ENCODE measurements at regions not wholly inside any gene's neighbourhood (a gene's known extent, or its start where the extent isn't known, plus 50 kb on each side); places are given as distances from the start of the nearest gene placed in this dataset.

- H3K4me1 ChIP-seq (ENCODE audit: insufficient read depth, low read length, poor library complexity, severe bottlenecking): no peaks in the 10 kb centered on the region
- no peaks in the 10 kb centered on the region for H3K9me3 ChIP-seq (ENCODE audit: low read depth, low read length, poor library complexity, severe bottlenecking)
- H3K36me3 ChIP-seq (ENCODE audit: insufficient read depth, low read length, poor library complexity, severe bottlenecking): no peaks in the 10 kb centered on the region
- POLR2A ChIA-PET (ENCODE audit: low non-redundant PET): no interaction called here
- H3K4me3 ChIP-seq (ENCODE audit: low read depth, low read length, poor library complexity, severe bottlenecking): no peak overlapping the region
- H3K27ac ChIP-seq (ENCODE audit: low read depth, low read length, poor library complexity, severe bottlenecking): no peak overlapping the region
- no peak for DNase-seq (ENCODE audit: low spot score)
- TF ChIP-seq, protein P1, sequence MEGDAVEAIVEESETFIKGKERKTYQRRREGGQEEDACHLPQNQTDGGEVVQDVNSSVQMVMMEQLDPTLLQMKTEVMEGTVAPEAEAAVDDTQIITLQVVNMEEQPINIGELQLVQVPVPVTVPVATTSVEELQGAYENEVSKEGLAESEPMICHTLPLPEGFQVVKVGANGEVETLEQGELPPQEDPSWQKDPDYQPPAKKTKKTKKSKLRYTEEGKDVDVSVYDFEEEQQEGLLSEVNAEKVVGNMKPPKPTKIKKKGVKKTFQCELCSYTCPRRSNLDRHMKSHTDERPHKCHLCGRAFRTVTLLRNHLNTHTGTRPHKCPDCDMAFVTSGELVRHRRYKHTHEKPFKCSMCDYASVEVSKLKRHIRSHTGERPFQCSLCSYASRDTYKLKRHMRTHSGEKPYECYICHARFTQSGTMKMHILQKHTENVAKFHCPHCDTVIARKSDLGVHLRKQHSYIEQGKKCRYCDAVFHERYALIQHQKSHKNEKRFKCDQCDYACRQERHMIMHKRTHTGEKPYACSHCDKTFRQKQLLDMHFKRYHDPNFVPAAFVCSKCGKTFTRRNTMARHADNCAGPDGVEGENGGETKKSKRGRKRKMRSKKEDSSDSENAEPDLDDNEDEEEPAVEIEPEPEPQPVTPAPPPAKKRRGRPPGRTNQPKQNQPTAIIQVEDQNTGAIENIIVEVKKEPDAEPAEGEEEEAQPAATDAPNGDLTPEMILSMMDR (conservative IDR thresholded peaks at IDR 0.05; ENCODE audit: low read depth, low read length): no peak
- no peak for TF ChIP-seq EZH2 (IDR thresholded peaks at IDR 0.05; ENCODE audit: borderline replicate concordance, low read depth, low read length, poor library complexity, severe bottlenecking)
- no TSS peak for BruUV-seq (replicated peaks)
- CTCF ChIA-PET: no interaction called here
- intact Hi-C loops (cut with micrococcal nuclease; ENCODE audit: unreplicated experiment): no loop called here
- no peaks in the 10 kb centered on the region for H3K27me3 ChIP-seq (replicated peaks; ENCODE audit: insufficient read depth, low read depth, low read length, poor library complexity)
Observed at GRCh38 chr3:70757658-70758057, 445.2 kb upstream of the MDFIC2 start.

DNA sequence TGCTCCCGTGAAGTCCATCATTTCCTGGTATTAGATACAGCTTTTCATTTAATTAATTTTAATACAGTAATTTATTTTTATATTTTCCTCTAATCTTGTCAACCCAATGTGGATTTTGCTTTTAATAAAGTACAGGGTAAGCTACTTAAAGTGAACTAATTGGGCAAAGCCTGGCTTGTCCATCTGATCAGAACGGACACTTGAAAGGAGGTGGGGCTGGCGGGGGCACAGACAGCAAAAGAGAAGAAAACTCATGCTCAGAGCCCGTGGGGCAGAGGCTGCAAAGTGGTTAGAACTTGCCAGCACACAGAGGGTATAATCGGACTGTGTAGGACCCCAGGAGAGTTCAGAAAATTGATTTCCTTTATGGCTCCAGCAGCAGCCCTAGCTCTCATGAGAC is 443.1 kb upstream of the MDFIC2 start:
- TF ChIP-seq EZH2 (IDR thresholded peaks at IDR 0.05; ENCODE audit: borderline replicate concordance, low read depth, low read length, poor library complexity, severe bottlenecking): no peak
- TF ChIP-seq, protein P1 (conservative IDR thresholded peaks at IDR 0.05; ENCODE audit: low read depth, low read length): no peak
- POLR2A ChIA-PET (ENCODE audit: low non-redundant PET): no interaction called here
- intact Hi-C loops (cut with micrococcal nuclease; ENCODE audit: unreplicated experiment): no loop called here
- H3K4me3 ChIP-seq (ENCODE audit: low read depth, low read length, poor library complexity, severe bottlenecking): no peak overlapping the region
- no TSS peak for BruUV-seq (replicated peaks)
- H3K9me3 ChIP-seq (ENCODE audit: low read depth, low read length, poor library complexity, severe bottlenecking): no peaks in the 10 kb centered on the region
- H3K4me1 ChIP-seq (ENCODE audit: insufficient read depth, low read length, poor library complexity, severe bottlenecking): no peaks in the 10 kb centered on the region
- H3K36me3 ChIP-seq (ENCODE audit: insufficient read depth, low read length, poor library complexity, severe bottlenecking): no peaks in the 10 kb centered on the region
- H3K27ac ChIP-seq (ENCODE audit: low read depth, low read length, poor library complexity, severe bottlenecking): no peak overlapping the region
- CTCF ChIA-PET: no interaction called here
- H3K27me3 ChIP-seq (replicated peaks; ENCODE audit: insufficient read depth, low read depth, low read length, poor library complexity): no peaks in the 10 kb centered on the region
- DNase-seq (ENCODE audit: low spot score): no peak

DNA sequence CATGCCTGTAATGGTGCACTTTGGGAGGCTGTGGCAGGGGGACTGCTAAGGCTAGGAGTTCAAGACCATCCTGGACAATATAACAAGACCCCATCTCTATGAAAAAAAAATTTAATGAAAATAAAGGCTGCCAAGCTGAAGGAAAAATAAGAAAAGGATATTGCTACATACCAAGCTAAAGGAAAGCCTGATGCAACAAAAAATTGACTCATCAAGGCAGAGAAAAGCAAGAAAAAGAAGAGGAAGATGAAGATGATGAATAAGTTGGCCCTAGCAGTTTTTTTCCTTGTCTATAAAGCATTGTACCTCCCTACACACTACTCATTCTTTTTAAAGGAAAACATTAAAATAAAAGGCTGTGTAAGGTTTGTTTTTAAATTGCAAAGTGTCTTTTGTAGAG is 441.9 kb upstream of the MDFIC2 start:
- BruUV-seq (replicated peaks): no TSS peak
- intact Hi-C loops (cut with micrococcal nuclease; ENCODE audit: unreplicated experiment): no loop called here
- TF ChIP-seq, protein P1 (conservative IDR thresholded peaks at IDR 0.05; ENCODE audit: low read depth, low read length): no peak
- no peak for TF ChIP-seq EZH2 (IDR thresholded peaks at IDR 0.05; ENCODE audit: borderline replicate concordance, low read depth, low read length, poor library complexity, severe bottlenecking)
- H3K9me3 ChIP-seq (ENCODE audit: low read depth, low read length, poor library complexity, severe bottlenecking): no peaks in the 10 kb centered on the region
- no peaks in the 10 kb centered on the region for H3K36me3 ChIP-seq (ENCODE audit: insufficient read depth, low read length, poor library complexity, severe bottlenecking)
- no peaks in the 10 kb centered on the region for H3K4me1 ChIP-seq (ENCODE audit: insufficient read depth, low read length, poor library complexity, severe bottlenecking)
- no peak overlapping the region for H3K4me3 ChIP-seq (ENCODE audit: low read depth, low read length, poor library complexity, severe bottlenecking)
- ChIA-PET POLR2A (ENCODE audit: low non-redundant PET) (no interaction called here), CTCF (no interaction called here)
- DNase-seq (ENCODE audit: low spot score): no peak
- no peak overlapping the region for H3K27ac ChIP-seq (ENCODE audit: low read depth, low read length, poor library complexity, severe bottlenecking)
- H3K27me3 ChIP-seq (replicated peaks; ENCODE audit: insufficient read depth, low read depth, low read length, poor library complexity): no peaks in the 10 kb centered on the region
